NCI-H524 treated with DMSO at 0.1 percent for 48 hours (cell line): ENCODE measurements at regions not wholly inside any gene's neighbourhood (a gene's known extent, or its start where the extent isn't known, plus 50 kb on each side); places are given as distances from the start of the nearest gene placed in this dataset.
"Not testable (repeated sequence)": the region's sequence is repeated elsewhere in the genome, so short reads cannot be mapped to it uniquely, and the experiment has no call there.

Experiments
- DNase-seq: peaks from one replicate; lab custom pipeline; 2025; lab: John Stamatoyannopoulos, UW

DNA sequence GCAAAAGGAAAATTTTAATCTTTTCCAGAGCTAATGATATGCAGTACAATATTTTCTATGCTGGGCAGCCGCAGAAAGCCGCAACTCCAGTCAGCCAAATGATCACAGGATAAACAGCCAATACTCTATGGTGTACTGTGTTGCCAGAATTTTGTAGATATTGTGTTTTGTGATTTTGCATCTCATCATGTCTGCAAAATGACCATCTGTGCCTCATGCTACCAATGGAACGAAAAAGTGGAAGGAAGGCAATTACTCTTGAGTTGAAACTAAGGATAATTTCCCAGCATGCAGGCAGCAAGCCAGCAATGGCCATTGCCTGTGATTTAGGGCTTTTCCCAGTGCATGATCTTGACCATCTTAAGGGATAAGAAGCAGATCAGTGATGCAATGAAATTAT, 891.9 kb downstream of the PLOD2 start:
- no peak for DNase-seq

DNA sequence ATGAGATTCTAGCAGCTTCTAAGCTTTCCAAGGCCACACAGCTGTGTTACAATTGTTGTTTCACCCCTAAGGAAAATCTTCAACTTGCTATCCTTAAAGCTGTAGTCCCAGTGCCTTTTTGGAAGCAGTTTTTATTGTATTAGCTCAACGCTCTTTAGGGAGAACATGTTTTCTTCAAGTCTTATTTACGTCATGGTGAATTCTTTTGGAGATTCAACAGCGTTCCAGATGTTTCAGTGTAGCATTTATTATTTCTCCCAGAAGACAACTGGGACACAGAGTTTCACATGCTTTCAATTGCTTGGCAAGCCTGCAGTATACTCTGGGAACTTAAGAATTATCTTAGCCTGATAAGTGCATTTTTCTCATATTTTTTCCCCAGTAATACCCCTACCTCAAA, 888.3 kb downstream of the PLOD2 start:
- DNase-seq: no peak

DNA sequence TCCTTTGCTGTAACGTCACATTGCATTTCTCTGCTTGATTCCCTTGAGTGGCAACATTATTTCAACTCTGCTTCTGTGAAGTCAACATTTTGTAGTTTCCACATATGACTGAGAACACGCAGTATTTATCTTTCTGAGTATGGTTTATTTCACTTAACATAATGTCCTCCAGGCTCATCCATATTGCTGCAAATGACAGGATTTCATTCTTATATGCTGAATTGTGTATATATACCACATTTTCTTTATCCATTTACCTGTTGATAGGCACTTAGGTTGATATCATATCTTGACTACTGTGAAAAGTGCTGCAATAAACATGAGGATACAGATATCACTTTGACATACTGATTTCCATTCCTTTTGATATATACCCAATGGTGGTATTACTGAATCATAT, 878.5 kb downstream of the PLOD2 start:
- no peak for DNase-seq

- DNase-seq: no peak
Measured at GRCh38 chr3:145286937-145287336, 874.0 kb downstream of the PLOD2 start.

GRCh38 chr3:145290010-145290409, 871.0 kb downstream of the PLOD2 start:
- DNase-seq: no peak

DNA sequence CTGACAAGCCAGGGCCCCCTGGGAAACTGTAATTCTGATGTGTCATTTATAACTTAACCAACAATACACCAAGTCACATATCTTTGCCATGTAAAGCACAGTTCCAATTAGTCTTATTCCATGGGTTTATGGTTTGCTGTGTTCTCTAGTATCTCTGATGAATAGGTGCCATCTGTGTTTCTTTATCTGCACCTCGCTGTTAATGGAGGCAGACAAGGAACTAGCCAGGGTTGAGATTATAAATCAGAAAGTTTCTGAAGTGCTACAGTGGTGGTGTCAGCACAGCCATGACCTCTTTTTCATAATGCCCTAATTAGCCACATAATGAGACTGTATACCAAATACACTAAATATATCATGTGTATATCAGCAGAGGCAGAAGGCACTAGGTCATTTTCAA, 866.4 kb downstream of the PLOD2 start:
- no peak for DNase-seq

DNA sequence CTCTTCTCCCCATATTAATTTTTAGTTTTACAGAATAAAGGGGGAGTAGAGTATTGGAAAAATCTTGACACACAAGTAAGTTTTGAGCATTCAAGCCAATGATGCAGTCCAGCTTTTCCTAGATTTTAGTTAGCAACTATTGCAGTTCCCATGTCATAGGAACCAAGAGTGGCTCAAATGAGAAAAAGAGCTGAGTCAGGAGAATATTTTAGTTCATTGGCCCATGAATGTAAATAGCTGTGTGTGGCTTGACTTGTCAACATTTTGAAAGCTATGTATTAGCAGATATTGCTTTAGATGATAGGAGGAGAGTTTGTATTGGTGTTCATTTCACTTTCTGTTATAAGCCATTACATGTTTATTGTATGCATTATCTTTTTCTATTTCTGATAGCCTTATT, 853.7 kb downstream of the PLOD2 start:
- no peak for DNase-seq

GRCh38 chr3:145313751-145314150, 847.2 kb downstream of the PLOD2 start:
- no peak for DNase-seq

DNA sequence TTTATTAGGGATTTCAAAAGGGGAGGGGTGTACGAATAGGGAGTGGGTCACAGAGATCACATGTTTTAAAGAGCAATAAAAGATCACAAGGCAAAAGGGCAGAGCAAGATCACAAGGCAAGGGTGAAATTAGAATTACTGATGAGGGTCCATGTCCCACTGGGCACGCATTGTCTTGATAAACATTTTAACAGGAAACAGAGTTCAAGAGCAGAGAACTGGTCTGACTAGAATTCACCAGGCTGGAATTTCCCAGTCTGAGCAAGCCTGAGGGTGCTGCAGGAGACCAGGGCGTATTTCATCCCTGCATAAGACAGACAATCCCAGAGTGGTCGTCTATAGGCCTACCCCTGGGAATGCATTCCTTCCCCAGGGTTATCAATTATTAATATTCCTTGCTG, 844.7 kb downstream of the PLOD2 start:
- DNase-seq: not testable (repeated sequence)

DNA sequence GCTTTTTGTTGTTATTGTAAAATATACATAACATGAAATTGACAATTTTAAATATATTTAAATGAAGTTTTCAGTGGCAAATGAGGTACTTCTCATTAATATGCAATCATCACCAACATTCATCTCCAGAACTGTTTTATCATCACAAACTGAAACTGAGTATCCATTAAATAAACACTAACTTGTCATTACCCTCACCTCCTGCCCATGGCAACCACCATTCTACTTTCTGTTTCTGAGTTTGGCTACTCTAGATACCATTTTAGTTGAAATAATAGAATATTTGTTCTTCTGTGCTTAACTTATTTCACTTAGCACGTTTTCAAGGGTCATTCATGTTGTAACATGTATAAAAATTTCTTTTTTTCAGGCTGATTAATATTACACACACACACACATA, 834.3 kb downstream of the PLOD2 start:
- DNase-seq: no peak

DNA sequence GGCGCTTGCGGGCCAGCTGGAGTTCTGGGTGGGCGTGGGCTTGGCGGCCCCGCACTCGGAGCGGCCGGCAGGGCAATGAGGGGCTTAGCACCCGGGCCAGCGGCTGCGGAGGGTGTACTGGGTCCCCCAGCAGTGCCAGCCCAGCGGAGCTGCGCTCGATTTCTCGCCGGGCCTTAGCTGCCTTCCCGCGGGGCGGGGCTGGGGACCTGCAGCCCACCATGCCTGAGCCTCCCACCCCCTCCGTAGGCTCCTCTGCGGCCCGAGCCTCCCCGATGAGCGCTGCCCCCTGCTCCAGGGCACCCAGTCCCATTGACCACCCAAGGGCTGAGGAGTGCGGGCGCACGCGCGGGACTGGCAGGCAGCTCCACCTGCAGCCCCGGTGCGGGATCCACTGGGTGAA, 827.6 kb downstream of the PLOD2 start:
- DNase-seq: not testable (repeated sequence)

DNA sequence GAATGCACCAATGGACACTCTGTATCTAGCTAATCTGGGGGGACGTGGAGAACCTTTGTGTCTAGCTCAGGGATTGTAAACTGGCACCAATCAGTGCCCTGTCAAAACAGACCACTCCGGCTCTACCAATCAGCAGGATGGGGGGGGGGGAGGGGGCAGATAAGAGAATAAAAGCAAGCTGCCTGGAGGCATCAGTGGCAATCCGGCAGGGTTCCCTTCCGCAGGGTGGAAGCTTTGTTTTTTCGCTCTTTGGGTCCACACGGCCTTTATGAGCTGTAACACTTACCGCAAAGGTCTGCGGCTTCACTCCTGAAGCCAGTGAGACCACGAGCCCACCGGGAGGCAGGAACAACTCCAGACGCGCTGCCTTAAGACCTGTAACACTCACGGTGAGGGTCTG, 827.1 kb downstream of the PLOD2 start:
- no peak for DNase-seq

- no peak for DNase-seq
Measured at GRCh38 chr3:145355206-145355605, 805.8 kb downstream of the PLOD2 start.

DNA sequence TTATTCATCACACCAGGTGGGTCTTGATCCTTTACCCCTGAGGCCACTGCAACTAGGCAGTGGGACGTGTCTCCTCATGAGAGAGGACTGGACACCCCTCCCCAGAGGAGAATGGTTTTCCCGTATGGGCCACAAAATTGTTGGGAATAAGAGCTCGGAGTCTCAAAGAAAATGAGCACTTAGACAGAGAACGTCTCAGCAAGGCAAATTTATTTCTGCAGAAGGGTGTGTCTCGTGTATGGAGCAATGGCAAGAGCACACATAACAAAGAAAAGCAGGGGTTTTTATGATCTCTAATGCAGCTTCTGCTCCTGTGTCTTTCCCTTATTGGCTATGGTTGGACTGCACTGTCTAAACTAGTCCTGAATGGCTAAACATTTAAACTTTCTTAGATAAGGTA, 803.5 kb downstream of the PLOD2 start:
- no peak for DNase-seq

DNA sequence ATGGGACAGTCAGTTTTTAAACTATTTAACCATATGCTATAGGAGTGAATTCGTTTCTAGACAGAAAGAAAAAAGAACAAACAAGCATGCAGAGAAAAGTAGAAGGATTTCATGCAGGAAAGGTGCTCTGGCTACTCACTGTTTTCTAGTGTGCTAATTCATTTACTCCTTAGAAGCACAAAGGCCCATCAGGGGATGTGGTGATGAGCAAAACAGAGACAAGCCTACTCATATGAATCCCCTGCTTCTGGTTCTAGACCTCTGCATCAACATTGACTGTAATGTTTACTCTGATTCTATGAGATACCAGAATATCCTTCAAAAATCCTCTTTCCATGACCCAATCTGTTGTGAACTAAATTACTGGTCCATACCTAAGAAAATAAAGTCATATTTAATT, 801.9 kb downstream of the PLOD2 start:
- no peak for DNase-seq

DNA sequence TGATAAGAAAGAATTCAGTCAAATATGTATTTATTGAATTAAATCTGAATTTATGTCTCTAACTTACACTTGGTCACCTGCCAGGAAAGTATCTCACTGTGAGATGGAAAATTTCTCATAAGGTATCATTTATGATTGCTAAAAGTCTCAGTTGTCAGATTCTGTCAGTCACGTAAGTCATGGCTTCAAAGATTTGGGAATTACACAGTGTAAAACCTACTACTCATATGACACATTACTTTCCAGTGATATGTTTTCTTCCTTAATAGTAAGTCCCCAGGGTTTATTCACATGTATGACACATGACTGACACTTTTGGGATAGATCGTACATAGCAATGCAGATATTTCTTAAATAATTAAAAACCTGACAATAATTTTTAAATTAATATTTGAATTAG, 792.2 kb downstream of the PLOD2 start:
- DNase-seq: no peak

DNA sequence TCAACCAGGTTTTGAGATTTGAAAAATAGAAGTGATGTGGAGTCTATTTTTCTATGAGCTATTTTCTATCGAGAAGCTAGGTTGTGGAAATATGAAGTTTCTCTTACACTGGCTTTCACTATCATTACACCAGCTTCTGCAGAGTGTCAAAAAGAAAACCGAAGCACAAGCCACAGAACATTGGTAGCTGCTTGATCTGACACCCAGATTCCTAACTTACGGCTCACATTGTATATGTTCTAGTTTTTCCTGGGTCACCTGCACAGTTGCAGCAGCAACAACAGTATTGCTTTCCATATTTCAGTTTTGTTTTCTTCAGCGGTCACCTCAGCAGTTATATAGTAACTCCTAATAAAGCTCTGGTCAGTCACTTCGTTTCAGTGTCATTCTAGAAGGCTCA, 790.1 kb downstream of the PLOD2 start:
- DNase-seq: no peak

GRCh38 chr3:145377301-145377700, 783.7 kb downstream of the PLOD2 start:
- DNase-seq: no peak

DNA sequence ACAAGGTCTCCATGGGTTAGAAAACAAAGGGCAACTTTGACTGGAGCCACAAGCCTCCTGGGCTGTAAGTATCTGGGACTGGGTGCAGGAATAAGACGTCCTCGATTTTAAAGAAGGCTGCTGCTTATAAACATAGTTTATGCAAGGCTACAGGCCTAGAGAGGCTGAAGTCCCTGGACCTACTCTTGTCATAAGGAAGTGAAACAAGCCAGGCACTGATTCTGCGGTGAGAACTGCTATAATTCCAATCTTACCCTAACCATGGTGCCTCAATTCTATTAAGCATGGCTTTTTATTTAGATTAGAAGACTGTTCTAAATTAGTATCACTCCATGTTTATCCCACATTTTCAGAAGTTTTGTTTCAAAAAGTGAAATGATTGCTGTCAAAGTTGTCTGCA, 777.6 kb downstream of the PLOD2 start:
- no peak for DNase-seq

- no peak for DNase-seq
Measured at GRCh38 chr3:145384307-145384706, 776.7 kb downstream of the PLOD2 start.

- no peak for DNase-seq
Measured at GRCh38 chr3:145387211-145387610, 773.8 kb downstream of the PLOD2 start.

DNA sequence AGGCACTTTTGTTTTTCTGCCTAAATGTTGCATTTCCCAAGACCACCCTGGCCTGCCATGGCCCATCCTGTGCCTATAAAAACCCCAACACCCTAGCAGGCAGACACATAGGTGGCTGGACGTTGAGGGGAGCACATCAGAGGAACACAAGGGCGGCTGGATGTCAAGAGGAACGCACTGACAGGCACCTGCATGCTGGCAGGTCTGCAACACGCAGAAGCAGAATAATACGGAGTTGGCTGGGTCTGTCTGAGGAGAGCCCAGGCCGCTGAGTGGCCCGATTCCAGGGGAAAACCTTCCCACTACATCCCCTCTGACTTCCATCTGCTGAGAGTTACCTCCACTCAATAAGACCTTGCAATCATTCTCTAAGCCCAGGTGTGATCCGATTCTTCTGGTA, 765.6 kb downstream of the PLOD2 start:
- no peak for DNase-seq

GRCh38 chr3:145411605-145412004, 749.4 kb downstream of the PLOD2 start:
- DNase-seq: no peak

DNA sequence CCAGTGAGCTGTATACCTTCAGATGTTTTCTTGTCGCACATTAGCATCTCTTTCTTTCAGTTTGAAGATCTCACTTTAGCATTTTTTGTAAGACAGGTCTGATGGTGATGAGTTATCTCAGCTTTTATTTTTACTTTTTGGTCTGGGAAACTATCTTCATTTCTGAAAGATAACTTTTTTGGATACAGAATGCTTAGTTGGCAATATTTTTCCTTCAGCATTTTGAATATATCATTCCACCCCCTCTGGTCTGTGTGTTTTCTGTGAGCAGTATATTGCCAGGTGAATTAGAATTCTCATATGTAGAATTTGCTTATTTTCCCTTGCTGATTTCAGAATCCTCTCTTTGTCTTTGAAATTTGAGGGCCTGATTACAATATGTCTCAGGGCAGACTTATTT, 743.3 kb downstream of the PLOD2 start:
- no peak for DNase-seq

DNA sequence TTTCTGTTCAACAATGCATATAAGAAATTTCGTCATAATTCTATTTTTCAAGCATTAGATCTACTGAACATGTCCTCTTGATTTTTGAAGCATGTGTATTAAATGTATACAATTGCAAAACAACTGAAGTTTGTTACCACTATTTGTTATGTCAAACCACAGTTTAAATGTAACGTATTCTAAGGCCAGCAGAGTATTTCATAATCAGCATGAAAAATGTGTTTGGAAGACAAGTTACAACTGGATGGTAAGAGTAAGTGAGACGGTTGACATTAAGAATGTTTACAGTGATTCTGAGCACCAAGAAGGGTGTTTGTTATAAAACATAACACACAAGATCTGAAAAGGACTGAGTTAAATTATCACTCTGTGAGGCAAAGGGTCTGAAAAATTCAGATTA, 738.4 kb downstream of the PLOD2 start:
- no peak for DNase-seq
